ENCODE measurements at regions not wholly inside any gene's neighbourhood (a gene's known extent, or its start where the extent isn't known, plus 50 kb on each side); places are given as distances from the start of the nearest gene placed in this dataset.

DNA sequence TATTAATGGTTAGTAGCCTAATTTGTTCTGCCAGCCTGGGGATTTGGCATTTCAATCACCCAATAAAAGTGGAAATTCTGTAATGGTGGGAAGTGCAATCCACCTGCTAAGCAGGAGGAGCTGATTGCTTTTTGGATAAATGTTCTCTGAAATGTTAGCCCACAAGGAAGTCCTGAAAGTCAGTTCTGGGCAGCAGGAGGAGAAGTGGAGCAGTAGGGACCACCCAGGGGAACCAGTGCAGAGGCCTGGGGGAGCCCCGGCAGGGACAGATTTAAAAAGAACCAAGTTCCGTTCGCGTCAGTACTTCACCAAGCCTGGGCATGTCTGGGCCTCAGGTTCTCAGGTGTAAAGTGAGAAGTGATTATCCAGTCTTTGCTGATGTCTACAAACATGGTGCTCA lies 248.5 kb upstream of the RAB6C start:
- Histone ChIP-seq H3K36me3 (ENCODE audit: insufficient read depth, low read length) (no peaks in the 10 kb centered on the region), H4K20me1 (ENCODE audit: insufficient read depth, low read length) (no peaks in the 10 kb centered on the region), H3K79me2 (ENCODE audit: insufficient read depth, low read length) (no peaks in the 10 kb centered on the region)

DNA sequence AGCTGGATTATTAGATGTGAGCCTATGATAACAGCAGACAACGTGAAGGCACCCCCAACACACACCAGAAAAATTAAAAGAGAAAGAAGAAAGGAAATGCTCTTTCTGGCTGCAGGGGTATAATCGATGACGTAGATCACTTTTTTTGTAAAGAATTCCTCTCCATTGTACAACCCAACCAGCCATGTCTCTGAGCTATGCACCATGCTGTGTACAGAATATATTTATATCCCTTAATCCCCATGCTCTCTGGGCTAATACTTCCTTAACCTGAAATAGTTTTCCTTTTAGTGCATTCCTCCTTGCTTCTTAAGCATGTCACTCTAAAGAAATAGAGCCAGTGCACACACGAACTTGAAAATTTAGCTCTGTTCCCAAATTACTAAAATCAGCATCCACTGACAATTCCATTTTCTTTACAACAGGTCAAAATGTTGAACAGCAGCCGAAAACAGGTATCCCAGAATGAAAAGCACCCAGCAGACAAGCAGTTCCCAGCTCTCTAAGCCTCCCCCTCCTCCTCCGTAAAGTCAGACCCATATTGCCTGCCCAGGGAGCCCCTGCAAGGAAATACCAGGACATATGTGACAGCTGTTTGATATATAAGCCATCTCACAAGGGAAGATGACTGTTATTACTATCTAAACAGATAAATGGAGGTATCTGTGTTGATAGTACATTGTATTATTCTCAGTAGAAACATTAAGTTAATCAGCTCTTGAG lies 247.4 kb upstream of the RAB6C start:
- Histone ChIP-seq H3K4me2 (ENCODE audit: insufficient read depth, low read length) (no peak overlapping the region), H3K27me3 (ENCODE audit: insufficient read depth, low read length) (no peaks in the 10 kb centered on the region), H3K9me3 (ENCODE audit: low read depth, low read length) (no peaks in the 10 kb centered on the region), H3K79me2 (ENCODE audit: insufficient read depth, low read length) (no peaks in the 10 kb centered on the region), H4K20me1 (ENCODE audit: insufficient read depth, low read length) (no peaks in the 10 kb centered on the region), H3K36me3 (ENCODE audit: insufficient read depth, low read length) (no peaks in the 10 kb centered on the region), H3K27ac (ENCODE audit: low read depth, low read length) (no peak overlapping the region), H3K4me1 (ENCODE audit: insufficient read depth, low read length) (no peaks in the 10 kb centered on the region), H2AFZ (ENCODE audit: low read length) (no peak overlapping the region), H3K4me3 (ENCODE audit: insufficient read depth, low read length) (no peak overlapping the region)
- DNase-seq (ENCODE audit: insufficient read length, low spot score, missing footprints) = no peak
- TF ChIP-seq, protein P1, sequence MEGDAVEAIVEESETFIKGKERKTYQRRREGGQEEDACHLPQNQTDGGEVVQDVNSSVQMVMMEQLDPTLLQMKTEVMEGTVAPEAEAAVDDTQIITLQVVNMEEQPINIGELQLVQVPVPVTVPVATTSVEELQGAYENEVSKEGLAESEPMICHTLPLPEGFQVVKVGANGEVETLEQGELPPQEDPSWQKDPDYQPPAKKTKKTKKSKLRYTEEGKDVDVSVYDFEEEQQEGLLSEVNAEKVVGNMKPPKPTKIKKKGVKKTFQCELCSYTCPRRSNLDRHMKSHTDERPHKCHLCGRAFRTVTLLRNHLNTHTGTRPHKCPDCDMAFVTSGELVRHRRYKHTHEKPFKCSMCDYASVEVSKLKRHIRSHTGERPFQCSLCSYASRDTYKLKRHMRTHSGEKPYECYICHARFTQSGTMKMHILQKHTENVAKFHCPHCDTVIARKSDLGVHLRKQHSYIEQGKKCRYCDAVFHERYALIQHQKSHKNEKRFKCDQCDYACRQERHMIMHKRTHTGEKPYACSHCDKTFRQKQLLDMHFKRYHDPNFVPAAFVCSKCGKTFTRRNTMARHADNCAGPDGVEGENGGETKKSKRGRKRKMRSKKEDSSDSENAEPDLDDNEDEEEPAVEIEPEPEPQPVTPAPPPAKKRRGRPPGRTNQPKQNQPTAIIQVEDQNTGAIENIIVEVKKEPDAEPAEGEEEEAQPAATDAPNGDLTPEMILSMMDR (IDR thresholded peaks at IDR 0.05; ENCODE audit: extremely low read depth, low read depth, low read length) = no peak

More for the DNA sequence above, 248.5 kb upstream of the RAB6C start:
- Histone ChIP-seq H3K27ac (ENCODE audit: low read depth, low read length) (no peak overlapping the region), H3K9me3 (ENCODE audit: low read depth, low read length) (no peaks in the 10 kb centered on the region), H3K4me3 (ENCODE audit: insufficient read depth, low read length) (no peak overlapping the region), H3K27me3 (ENCODE audit: insufficient read depth, low read length) (no peaks in the 10 kb centered on the region), H2AFZ (ENCODE audit: low read length) (no peak overlapping the region), H3K4me1 (ENCODE audit: insufficient read depth, low read length) (no peaks in the 10 kb centered on the region), H3K4me2 (ENCODE audit: insufficient read depth, low read length) (no peak overlapping the region)
- DNase-seq (ENCODE audit: insufficient read length, low spot score, missing footprints) = no peak
- TF ChIP-seq, protein P1 (IDR thresholded peaks at IDR 0.05; ENCODE audit: extremely low read depth, low read depth, low read length) = no peak

DNA sequence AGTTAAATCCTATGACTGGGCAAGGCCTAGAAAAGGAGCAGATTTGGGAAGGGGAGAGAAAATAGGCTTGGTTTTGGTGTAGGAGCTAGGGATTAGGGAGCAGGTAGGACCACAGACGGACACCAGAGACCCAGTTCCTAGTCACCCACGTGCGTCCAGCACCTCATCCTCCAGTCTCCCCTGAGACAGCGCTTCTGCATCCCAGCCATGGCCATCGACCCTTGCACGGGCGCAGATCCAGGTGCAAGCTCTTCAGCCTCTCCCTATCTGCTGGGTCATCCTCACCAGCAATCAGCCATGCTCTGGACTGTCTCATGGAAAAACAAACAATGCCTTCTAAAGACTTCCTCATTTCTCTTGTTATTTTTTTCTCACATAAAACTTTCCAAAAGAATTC lies 246.8 kb upstream of the RAB6C start:
- no peak for DNase-seq (ENCODE audit: insufficient read length, low spot score, missing footprints)
- H3K27ac ChIP-seq (ENCODE audit: low read depth, low read length) = no peak overlapping the region
- no peaks in the 10 kb centered on the region for H3K27me3 ChIP-seq (ENCODE audit: insufficient read depth, low read length)
- no peak overlapping the region for H3K4me2 ChIP-seq (ENCODE audit: insufficient read depth, low read length)
- H3K4me1 ChIP-seq (ENCODE audit: insufficient read depth, low read length) = no peaks in the 10 kb centered on the region
- H3K4me3 ChIP-seq (ENCODE audit: insufficient read depth, low read length) = no peak overlapping the region
- TF ChIP-seq, protein P1 (IDR thresholded peaks at IDR 0.05; ENCODE audit: extremely low read depth, low read depth, low read length) = no peak
- H4K20me1 ChIP-seq (ENCODE audit: insufficient read depth, low read length) = no peaks in the 10 kb centered on the region
- H2AFZ ChIP-seq (ENCODE audit: low read length) = no peak overlapping the region
- no peaks in the 10 kb centered on the region for H3K36me3 ChIP-seq (ENCODE audit: insufficient read depth, low read length)
- no peaks in the 10 kb centered on the region for H3K79me2 ChIP-seq (ENCODE audit: insufficient read depth, low read length)
- no peaks in the 10 kb centered on the region for H3K9me3 ChIP-seq (ENCODE audit: low read depth, low read length)

DNA sequence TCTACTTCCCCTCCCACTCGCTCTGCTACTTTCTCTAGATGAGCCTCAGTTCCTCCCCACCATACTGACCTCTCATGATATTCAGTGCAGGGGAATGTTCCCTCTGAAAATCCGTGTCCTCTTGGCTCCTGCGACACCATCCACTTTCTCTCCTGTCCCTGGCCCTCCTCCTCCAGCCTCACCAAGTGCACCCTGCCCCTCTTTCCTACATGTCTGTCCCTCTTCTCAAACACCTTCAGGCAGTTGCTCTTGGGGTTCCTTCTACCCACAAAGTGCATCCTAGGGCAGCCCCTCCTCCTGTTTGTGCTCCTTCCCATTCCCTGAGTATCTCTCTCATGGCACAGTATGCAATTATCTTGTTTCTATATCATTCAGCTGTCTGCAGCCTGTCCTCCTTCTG lies 246.4 kb upstream of the RAB6C start:
- Histone ChIP-seq H3K4me2 (ENCODE audit: insufficient read depth, low read length) (no peak overlapping the region), H3K4me1 (ENCODE audit: insufficient read depth, low read length) (no peaks in the 10 kb centered on the region), H3K27me3 (ENCODE audit: insufficient read depth, low read length) (no peaks in the 10 kb centered on the region), H4K20me1 (ENCODE audit: insufficient read depth, low read length) (no peaks in the 10 kb centered on the region), H2AFZ (ENCODE audit: low read length) (no peak overlapping the region), H3K4me3 (ENCODE audit: insufficient read depth, low read length) (no peak overlapping the region), H3K36me3 (ENCODE audit: insufficient read depth, low read length) (no peaks in the 10 kb centered on the region), H3K27ac (ENCODE audit: low read depth, low read length) (no peak overlapping the region), H3K9me3 (ENCODE audit: low read depth, low read length) (no peaks in the 10 kb centered on the region), H3K79me2 (ENCODE audit: insufficient read depth, low read length) (no peaks in the 10 kb centered on the region)
- TF ChIP-seq, protein P1 (IDR thresholded peaks at IDR 0.05; ENCODE audit: extremely low read depth, low read depth, low read length) = no peak
- DNase-seq (ENCODE audit: insufficient read length, low spot score, missing footprints) = no peak
